HepG2 (cell line): ENCODE measurements at regions not wholly inside any gene's neighbourhood (a gene's known extent, or its start where the extent isn't known, plus 50 kb on each side); places are given as distances from the start of the nearest gene placed in this dataset.

Experiments used
- ATAC-seq: fragments of 200-7000 bp; cut with Tn5 transposase; 3 replicates; pipeline ENCODE4 v1.9.1; 2020; ENCODE audit warnings: mild to moderate bottlenecking, moderate library complexity
- BruUV-seq: library from RNA; stranded (reverse); fragments of 400-500 nt; replicated peaks from 2 replicates; lab custom pipeline; 2021; lab: Mats Ljungman, UMichigan
- CTCF ChIA-PET: fragments of 300-600 bp; formaldehyde crosslinking; extraction: SDS; loops from one replicate; lab custom pipeline; 2021; ENCODE audit warnings: low total read pairs, inconsistent platforms, low intra/inter-chr PET ratio; lab: Yijun Ruan, JAX
- POLR2A ChIA-PET: fragments of 350-600 bp; sonication (Branson Sonifier 250); formaldehyde crosslinking; loops from one replicate; lab custom pipeline; 2020; ENCODE audit warnings: antibody characterized with exemption, inconsistent platforms; lab: Yijun Ruan, JAX
- DNase-seq: peaks from one replicate; pipeline ENCODE4 v3.0.0-alpha.2; 2015; ENCODE audit warnings: low spot score
- FAIRE-seq: peaks from 3 replicates; lab custom pipeline; 2011; peaks lifted over from hg19 to GRCh38; lab: Jason Lieb, UNC
- H2AFZ ChIP-seq: one replicate; pipeline ENCODE4 v1.6.1; 2011; ENCODE audit warnings: low read length, inconsistent platforms
- H3K27ac ChIP-seq: fragments of 300-600 bp; 3 replicates; pipeline ENCODE4 v1.8.0; 2011; ENCODE audit warnings: mixed run types, mild to moderate bottlenecking, mixed read lengths, low read length, inconsistent platforms; ENCODE audit not compliant: insufficient read depth; ENCODE audit errors: extremely low read length
- H3K27me3 ChIP-seq, 2 experiments: fragments of 200-600 bp in 1 of 2; 2 replicates in 1 of 2; 3 replicates in 1 of 2; pipeline versions ENCODE4 v1.6.0 to v1.8.0; 2011; ENCODE audit warnings: low read length in 2 of 2, mild to moderate bottlenecking in 2 of 2, moderate library complexity in 2 of 2, inconsistent platforms in 1 of 2; ENCODE audit not compliant: insufficient read depth in 2 of 2, control insufficient read depth in 1 of 2
- H3K36me3 ChIP-seq, 2 experiments: fragments of 200-600 bp in 1 of 2; replicated peaks in 1 of 2; 2 replicates in 1 of 2; 3 replicates in 1 of 2; pipeline versions ENCODE4 v1.5.1 to v1.8.0; 2011; ENCODE audit warnings: low read length in 2 of 2, inconsistent platforms in 1 of 2; ENCODE audit not compliant: insufficient read depth in 2 of 2, control insufficient read depth in 1 of 2
- H3K4me1 ChIP-seq: 2 replicates; pipeline ENCODE4 v1.5.1; 2012; ENCODE audit warnings: low read length, inconsistent platforms; ENCODE audit not compliant: insufficient read depth
- H3K4me2 ChIP-seq: 2 replicates; pipeline ENCODE4 v1.6.0; 2011; ENCODE audit warnings: low read depth, low read length, inconsistent platforms
- H3K4me3 ChIP-seq, 3 experiments: fragments of 200-600 bp in 1 of 3; sonication (generic), shearing (Covaris generic) in 1 of 3; replicated peaks in 1 of 3; 2 replicates each; pipeline ENCODE4 v1.5.1; 2011 to 2016; ENCODE audit warnings: low read length in 3 of 3, inconsistent platforms in 2 of 3, low read depth in 2 of 3, mild to moderate bottlenecking in 2 of 3, control low read depth in 1 of 3, mixed read lengths in 1 of 3; ENCODE audit not compliant: insufficient read depth in 1 of 3
- H3K79me2 ChIP-seq: one replicate; pipeline ENCODE4 v1.6.1; 2011; ENCODE audit warnings: low read length, inconsistent platforms; ENCODE audit not compliant: insufficient read depth
- H3K9ac ChIP-seq: 2 replicates; pipeline ENCODE4 v1.6.0; 2011; ENCODE audit warnings: mild to moderate bottlenecking, low read depth, low read length, inconsistent platforms; ENCODE audit not compliant: insufficient read depth
- H3K9me3 ChIP-seq: 2 replicates; pipeline ENCODE4 v1.5.1; 2012; ENCODE audit warnings: mild to moderate bottlenecking, low read length
- H4K20me1 ChIP-seq: 2 replicates; pipeline ENCODE4 v1.6.0; 2011; ENCODE audit warnings: inconsistent platforms, mild to moderate bottlenecking, low read length, moderate library complexity; ENCODE audit not compliant: insufficient read depth
- ARNT ChIP-seq: fragments of 450-650 bp; IDR thresholded peaks from 2 replicates; pipeline ENCODE4 v1.6.1; 2017
- ELF1 ChIP-seq: sonication (generic); formaldehyde crosslinking; IDR thresholded peaks from 2 replicates; pipeline ENCODE4 v1.4.0; 2020; ENCODE audit warnings: missing genetic modification reagents
- FOXK1 ChIP-seq: sonication (generic); formaldehyde crosslinking; IDR thresholded peaks from 2 replicates; pipeline ENCODE4 v1.4.0; 2020; ENCODE audit warnings: low read depth, missing genetic modification reagents, borderline replicate concordance
- FOXM1 ChIP-seq: sonication (generic); formaldehyde crosslinking; IDR thresholded peaks from 2 replicates; pipeline ENCODE4 v1.5.0; 2020; ENCODE audit warnings: missing genetic modification reagents
- HOXA9 ChIP-seq: sonication (generic); formaldehyde crosslinking; IDR thresholded peaks from 2 replicates; pipeline ENCODE4 v1.8.1; 2022; ENCODE audit warnings: missing genetic modification reagents, mild to moderate bottlenecking, moderate library complexity, borderline replicate concordance
- IKZF4 ChIP-seq: sonication (generic); formaldehyde crosslinking; IDR thresholded peaks from 2 replicates; pipeline ENCODE4 v1.5.1; 2020; ENCODE audit warnings: borderline replicate concordance, mild to moderate bottlenecking, low read depth, missing genetic modification reagents; ENCODE audit errors: not compliant biosample characterization
- IRX3 ChIP-seq: sonication (generic); formaldehyde crosslinking; IDR thresholded peaks from 2 replicates; pipeline ENCODE4 v1.8.1; 2023; ENCODE audit warnings: mild to moderate bottlenecking, low read depth, missing genetic modification reagents, borderline replicate concordance
- KDM5A ChIP-seq: fragments of 200-600 bp; sonication (generic); IDR thresholded peaks from 2 replicates; pipeline ENCODE4 v1.7.0; 2018; ENCODE audit warnings: antibody characterized with exemption, mild to moderate bottlenecking, low read length, borderline replicate concordance
- NFIC ChIP-seq: IDR thresholded peaks from 2 replicates; pipeline ENCODE4 v1.6.1; 2012; ENCODE audit warnings: mild to moderate bottlenecking, low read length, inconsistent platforms
- RELA ChIP-seq: sonication (generic); formaldehyde crosslinking; IDR thresholded peaks from 2 replicates; pipeline ENCODE4 v1.4.0; 2020; ENCODE audit warnings: missing genetic modification reagents
- ZFP1 ChIP-seq: IDR thresholded peaks from 2 replicates; pipeline ENCODE4 v1.6.1; 2016
- ZNF136 ChIP-seq: sonication (generic); formaldehyde crosslinking; IDR thresholded peaks from 2 replicates; pipeline ENCODE4 v1.8.1; 2022; ENCODE audit warnings: low read depth, mild to moderate bottlenecking, moderate library complexity, missing genetic modification reagents
- ZNF317 ChIP-seq: sonication (generic); formaldehyde crosslinking; IDR thresholded peaks from 2 replicates; pipeline ENCODE4 v1.5.0; 2020; ENCODE audit warnings: mild to moderate bottlenecking, missing genetic modification reagents
- ZNF333 ChIP-seq: sonication (generic); formaldehyde crosslinking; IDR thresholded peaks from 2 replicates; pipeline ENCODE4 v1.4.0; 2020; ENCODE audit warnings: mild to moderate bottlenecking, missing genetic modification reagents, borderline replicate concordance
- ZNF674 ChIP-seq: sonication (generic); formaldehyde crosslinking; IDR thresholded peaks from 2 replicates; pipeline ENCODE4 v1.5.0; 2020; ENCODE audit warnings: low read depth, mild to moderate bottlenecking, missing genetic modification reagents
- ZNF879 ChIP-seq: sonication (generic); formaldehyde crosslinking; IDR thresholded peaks from 2 replicates; pipeline ENCODE4 v1.8.1; 2023; ENCODE audit warnings: missing genetic modification reagents
- WGBS: methylation state at CpG from one replicate; pipeline ENCODE4 v1.1.6; 2017; ENCODE audit warnings: low lambda C conversion rate; 5-methylcytosine and 5-hydroxymethylcytosine counted together
- in situ Hi-C: cut with HindIII; loops from 2 replicates; pipeline ENCODE4 v1.10.0; 2017; ENCODE audit warnings: low pct_unique_long_range_greater_than_20kb; ENCODE audit not compliant: extremely low pct_ligation_motif_present
- intact Hi-C: fragments of 100-400 bp; cut with micrococcal nuclease; formaldehyde crosslinking; loops from one replicate; pipeline ENCODE4 v1.10.0; 2022; ENCODE audit not compliant: unreplicated experiment
- TF ChIP-seq, protein P1 (sequence below): sonication (generic); formaldehyde crosslinking; IDR thresholded peaks from 2 replicates; pipeline ENCODE4 v1.5.0; 2020; ENCODE audit warnings: missing genetic modification reagents, mild to moderate bottlenecking, borderline replicate concordance

DNA sequence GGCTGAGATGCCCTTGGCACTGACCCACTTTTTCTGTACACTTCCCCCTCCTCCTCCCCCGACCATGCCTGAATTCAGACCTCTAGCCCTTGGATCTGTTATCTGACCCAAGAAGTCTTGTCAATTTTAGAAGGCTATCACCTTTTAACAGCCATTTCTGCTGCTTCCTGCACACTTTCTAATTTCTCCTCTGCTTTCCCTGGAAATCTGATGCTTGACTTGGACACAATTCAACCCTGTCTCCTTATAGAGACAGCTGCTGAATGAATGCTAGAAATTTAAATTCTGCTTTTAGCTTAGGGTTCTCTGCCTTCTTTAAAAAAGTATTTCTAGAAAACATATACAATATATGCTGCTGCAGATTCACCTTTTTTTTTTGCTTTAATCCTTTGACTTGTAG lies 417.9 kb upstream of the KLF6 start:
- TF ChIP-seq ZNF136 (no peak), ZFP1 (CRISPR knock-in tag) (no peak), FOXK1 (CRISPR knock-in tag) (no peak), FOXM1 (CRISPR knock-in tag) (no peak), ZNF333 (CRISPR knock-in tag) (no peak), RELA (CRISPR knock-in tag) (no peak), IKZF4 (no peak), ZNF317 (CRISPR knock-in tag) (no peak)
- WGBS: 0% methylated on average over 1 of the region's 1 CpG
- DNase-seq (no peak), FAIRE-seq (no peak), ATAC-seq (no peak)
- BruUV-seq: no TSS peak
- peaks cover 0 to 17% of the 10 kb centered on the region in 2 experiments; a peak in 3 of 5 replicates for H3K27me3 ChIP-seq
- no peaks in the 10 kb centered on the region for H3K79me2 ChIP-seq
- no peaks in the 10 kb centered on the region for H3K36me3 ChIP-seq
- H3K4me1 ChIP-seq: no peaks in the 10 kb centered on the region
- no peaks in the 10 kb centered on the region for H4K20me1 ChIP-seq
- no peak overlapping the region for H2AFZ ChIP-seq
- ChIA-PET CTCF (no interaction called here), POLR2A (no interaction called here)
- in situ Hi-C loops: no loop called here
- no peak overlapping the region for H3K4me2 ChIP-seq
- no peak overlapping the region for H3K4me3 ChIP-seq
- H3K9me3 ChIP-seq: no peaks in the 10 kb centered on the region
- no peak overlapping the region for H3K9ac ChIP-seq
- H3K27ac ChIP-seq: no peak overlapping the region
- intact Hi-C loops: no loop called here

DNA sequence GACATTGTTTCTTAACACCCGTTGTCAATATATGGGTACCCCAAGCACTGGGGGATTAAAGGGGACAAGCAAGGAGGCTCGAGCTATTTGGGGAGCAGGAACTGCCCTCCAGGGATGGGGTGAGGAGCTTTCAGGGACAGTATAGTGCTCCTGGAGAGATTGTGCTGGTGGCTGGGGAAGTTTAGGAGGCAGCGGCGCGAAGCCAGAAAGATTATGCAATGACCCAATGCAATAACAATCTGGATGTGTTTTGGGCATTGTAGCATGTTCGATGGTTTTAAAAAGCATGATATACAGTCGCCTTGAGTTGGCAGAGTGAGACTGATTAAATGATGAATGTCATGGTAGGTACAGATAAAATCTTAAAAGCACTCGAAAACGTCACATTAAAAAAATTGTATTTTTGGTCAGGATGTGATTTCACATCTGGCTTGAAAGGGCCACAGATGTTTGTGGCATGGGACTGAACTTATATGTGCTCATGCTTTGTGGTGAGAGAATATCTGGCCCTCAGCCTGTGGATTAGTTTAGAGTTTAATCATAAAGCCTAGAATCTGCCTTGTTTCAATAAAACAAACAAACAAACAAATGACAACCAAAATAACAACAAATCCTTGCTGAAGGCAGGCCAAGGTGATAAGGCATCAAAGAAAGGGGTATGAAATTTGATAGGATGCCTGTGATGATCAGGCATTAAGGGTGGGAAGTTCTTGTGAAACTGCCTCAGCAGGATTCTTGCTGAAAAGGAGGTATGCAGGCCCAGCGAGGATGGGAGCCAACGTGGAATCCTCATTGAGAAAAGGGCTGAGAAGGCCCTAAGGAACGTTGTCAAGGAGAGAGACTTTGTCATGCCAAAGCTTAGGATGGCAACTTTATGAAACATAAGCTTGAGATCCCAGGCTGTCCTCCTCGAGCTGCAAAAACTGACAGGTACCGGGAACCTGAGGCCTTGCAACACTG lies 417.1 kb upstream of the KLF6 start:
- DNase-seq (no peak), ATAC-seq (no peak), FAIRE-seq (no peak)
- POLR2A ChIA-PET: no interaction called here
- WGBS: 26% methylated on average over 12 of the region's 14 CpGs
- Histone ChIP-seq H3K9me3 (no peaks in the 10 kb centered on the region), H2AFZ (no peak overlapping the region), H3K4me2 (no peak overlapping the region), H3K27ac (no peak overlapping the region), H3K27me3 (peaks cover 0 to 13% of the 10 kb centered on the region in 2 experiments; a peak in 3 of 5 replicates), H3K4me3 (no peak overlapping the region), H3K9ac (no peak overlapping the region), H4K20me1 (no peaks in the 10 kb centered on the region), H3K4me1 (no peaks in the 10 kb centered on the region), H3K79me2 (no peaks in the 10 kb centered on the region), H3K36me3 (no peaks in the 10 kb centered on the region)
- no peak for TF ChIP-seq NFIC
- no peak for TF ChIP-seq KDM5A
- no peak for TF ChIP-seq IRX3 (CRISPR knock-in tag)
- TF ChIP-seq ELF1 (CRISPR knock-in tag): no peak
- TF ChIP-seq ARNT: no peak
- no peak for TF ChIP-seq ZNF879 (CRISPR knock-in tag)
- TF ChIP-seq, protein P1, sequence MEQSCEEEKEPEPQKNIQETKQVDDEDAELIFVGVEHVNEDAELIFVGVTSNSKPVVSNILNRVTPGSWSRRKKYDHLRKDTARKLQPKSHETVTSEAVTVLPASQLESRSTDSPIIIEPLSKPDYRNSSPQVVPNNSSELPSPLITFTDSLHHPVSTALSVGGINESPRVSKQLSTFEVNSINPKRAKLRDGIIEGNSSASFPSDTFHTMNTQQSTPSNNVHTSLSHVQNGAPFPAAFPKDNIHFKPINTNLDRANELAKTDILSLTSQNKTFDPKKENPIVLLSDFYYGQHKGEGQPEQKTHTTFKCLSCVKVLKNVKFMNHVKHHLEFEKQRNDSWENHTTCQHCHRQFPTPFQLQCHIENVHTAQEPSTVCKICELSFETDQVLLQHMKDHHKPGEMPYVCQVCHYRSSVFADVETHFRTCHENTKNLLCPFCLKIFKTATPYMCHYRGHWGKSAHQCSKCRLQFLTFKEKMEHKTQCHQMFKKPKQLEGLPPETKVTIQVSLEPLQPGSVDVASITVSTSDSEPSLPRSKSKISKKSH (CRISPR knock-in tag): no peak
- no peak for TF ChIP-seq HOXA9 (CRISPR knock-in tag)
- TF ChIP-seq ZNF674: no peak
- CTCF ChIA-PET: no interaction called here
- no TSS peak for BruUV-seq
- in situ Hi-C loops (no loop called here), intact Hi-C loops (no loop called here)
